ENCODE measurements at regions not wholly inside any gene's neighbourhood (a gene's known extent, or its start where the extent isn't known, plus 50 kb on each side); places are given as distances from the start of the nearest gene placed in this dataset.

DNA sequence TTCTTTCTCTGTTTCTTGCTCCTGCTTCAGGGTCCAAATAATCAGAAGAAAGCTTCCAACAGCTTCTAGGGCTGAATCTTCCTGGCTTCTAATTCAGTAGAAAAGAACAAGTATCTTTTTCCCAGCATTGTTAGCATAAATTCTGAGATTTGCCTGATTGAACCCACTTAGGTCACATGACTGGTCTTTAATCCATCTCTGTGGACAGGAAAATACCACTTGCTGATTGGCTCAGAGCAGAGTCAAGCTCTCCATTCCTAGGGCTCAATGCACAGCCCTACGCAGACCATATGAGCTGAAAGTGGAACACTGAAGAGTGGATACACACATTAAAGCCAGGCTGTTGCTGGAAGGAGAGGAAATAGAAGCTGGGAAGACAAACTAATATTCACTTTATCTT is 99.6 kb upstream of the RPL34 start:
- no peak for DNase-seq

DNA sequence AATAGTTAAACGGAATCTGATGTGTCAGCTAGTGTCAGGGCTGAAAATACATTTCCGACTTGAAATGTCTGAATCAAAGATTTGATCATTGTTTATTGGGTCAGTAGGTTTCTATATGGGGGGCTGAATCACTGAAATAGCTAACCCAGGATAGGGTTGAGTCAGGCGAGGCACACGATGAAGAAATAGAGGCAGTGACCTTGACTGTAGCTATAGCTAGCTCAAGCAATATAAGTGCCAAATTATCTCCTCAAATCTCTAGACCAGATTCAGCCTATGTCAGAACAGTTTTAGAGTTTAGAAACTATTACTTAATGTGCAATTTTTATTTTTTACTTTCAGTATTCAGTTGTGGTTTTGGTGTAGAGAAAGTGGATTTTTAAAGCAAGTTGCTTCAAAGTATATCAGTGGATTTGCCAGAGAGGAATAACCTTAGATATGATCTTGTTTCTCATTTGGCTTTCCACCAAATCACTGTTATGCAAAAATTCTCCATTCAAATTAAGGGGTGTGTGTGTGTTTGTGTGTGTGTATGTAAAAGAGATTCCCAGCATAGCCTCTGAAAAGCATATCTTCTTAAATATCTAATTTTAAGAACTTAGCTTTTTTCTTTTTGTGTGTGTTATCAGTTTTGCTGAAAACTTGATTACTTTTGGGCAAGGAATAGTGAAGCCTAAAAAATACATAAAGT is 100.3 kb upstream of the RPL34 start:
- DNase-seq = no peak

DNA sequence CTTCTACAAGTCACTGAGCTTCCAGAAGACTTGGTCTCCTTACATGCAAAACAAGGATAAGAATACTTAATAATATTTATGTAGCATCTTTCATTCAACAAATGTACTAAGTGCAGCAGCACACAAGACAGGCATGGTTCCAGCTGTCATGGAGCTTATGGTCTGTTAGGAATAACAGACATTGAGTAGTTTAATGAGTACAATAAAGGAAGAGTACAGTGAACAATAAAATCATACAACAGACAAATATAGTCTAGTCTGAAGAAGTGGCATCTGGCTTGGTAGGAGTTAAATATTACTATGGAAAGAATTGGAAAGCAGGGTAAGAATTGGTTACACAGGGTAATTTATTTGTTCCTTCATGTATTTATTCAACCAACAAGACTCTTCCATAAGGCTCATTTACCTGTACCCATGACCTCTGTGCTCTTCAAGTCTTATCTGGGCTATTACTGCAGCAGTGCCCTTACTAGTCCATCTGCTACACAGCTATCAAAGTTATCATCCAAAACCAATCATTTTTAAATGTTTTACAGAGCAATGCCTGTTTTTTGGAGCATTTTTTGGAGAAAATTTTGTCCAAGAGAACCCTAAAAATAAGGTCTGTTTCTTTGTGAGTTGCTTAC is 101.1 kb upstream of the RPL34 start:
- DNase-seq = no peak

DNA sequence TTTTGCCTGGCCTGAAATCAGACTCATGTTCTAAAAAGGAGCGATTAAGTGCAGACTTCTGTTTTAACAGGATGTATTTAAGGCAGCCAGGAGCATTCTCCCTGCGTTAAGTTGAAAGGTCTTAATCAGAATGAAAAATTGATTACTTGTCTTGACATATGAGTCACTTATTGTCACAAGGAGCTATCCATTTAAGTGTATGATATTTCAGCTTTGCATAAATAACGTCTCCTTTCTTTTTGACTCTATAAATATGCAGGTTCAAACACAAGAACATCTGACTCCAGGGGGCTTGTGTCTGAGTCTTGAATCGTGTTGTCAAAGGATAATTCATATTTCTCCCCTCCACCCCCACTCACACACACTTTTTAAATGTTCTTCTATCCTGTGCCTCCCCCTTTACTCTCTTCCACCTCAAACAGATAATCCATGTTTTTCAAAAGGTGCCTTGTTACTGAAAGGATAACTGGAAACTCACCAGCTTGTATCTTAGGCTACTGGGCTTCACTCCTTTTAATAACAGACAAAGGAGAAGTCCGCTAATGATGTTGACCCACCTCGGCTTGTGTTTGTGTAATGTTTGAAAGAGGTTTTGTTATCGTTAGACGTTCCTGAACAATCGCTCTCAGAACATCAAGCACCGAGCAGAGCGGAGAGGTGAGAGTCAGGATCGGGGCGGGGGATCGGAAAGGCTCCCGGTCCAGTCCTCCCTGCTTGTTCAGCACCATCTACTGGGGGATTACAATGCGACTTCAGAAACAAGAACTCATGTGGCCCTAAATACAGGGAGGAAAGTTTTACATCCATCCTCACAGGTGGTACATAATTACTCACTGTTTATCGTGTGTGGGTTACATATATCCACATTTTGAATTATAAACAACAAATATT is 107.5 kb upstream of the RPL34 start:
- DNase-seq = peak; percentile 37

DNA sequence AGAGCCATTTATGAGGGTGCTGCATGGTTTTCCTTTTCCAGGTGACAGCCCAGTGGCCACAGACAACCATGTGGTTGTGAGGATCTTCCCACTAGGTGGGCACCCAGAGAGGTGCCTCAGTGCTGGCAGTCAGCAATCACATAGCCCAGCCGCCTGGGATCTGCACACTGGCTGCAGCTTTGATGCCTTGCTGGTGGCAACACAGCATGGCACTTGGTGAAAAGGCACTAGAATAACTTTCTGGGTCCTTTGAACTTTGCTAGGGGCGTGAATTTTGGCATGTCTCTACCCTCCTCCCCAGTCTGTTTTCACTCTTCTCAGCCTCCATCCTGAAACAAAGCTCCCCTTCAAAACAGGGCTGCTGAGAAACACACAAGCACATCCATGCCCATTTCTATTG is 108.8 kb upstream of the RPL34 start:
- DNase-seq = no peak

DNA sequence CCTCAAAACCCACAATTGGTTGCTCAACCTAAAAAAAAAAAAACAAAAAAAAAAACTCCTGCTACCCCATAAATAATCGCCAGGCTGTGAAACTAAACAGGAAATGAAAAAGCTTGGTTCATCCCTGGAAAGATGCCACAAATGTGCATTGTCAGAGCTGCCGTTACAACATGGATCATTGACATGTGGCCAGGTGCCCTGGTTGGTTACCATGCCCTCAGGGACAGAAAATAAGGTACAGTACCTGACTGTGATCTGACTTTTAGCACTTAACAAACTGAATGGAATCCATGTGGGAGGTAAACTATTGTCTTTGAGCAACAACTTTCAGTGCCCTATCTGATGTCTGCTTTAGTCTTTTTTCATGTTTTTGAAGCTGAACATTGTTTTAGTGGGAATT is 118.0 kb upstream of the RPL34 start:
- no peak for DNase-seq

DNA sequence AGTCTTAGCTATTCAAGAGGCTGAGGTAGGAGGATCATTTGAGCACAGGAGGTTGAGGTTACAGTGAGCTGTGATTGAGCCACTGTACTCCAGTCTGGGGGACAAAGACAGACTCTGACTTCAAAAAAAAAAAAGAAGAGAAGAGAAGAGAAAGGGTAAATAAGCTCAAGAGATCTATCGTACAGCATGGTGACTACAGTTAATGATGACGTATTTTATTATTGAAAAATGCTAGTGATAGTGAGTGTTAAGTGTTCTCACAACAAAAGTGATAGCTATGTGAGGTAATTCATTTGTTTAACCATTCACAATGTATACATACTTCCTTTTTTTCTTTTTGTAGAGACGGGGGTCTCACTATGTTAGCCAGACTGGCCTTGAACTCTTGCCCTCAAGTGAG is 121.5 kb upstream of the RPL34 start:
- DNase-seq = no peak

DNA sequence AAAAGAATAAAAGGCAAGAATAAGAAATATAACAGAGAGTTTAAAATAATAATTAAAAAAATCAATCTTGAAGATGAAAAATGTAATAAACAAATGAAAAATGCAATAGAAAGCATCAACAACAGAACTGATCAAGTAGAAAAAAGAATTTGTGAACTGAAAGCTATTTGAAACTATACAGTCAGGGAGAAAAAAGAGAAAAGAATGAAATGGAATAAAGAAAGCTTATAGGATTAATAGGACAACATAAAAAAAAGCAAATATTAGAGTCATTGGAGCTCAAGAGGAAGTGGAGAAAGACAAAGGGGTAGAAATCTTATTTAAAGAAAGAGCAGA is 126.8 kb upstream of the RPL34 start:
- no peak for DNase-seq

DNA sequence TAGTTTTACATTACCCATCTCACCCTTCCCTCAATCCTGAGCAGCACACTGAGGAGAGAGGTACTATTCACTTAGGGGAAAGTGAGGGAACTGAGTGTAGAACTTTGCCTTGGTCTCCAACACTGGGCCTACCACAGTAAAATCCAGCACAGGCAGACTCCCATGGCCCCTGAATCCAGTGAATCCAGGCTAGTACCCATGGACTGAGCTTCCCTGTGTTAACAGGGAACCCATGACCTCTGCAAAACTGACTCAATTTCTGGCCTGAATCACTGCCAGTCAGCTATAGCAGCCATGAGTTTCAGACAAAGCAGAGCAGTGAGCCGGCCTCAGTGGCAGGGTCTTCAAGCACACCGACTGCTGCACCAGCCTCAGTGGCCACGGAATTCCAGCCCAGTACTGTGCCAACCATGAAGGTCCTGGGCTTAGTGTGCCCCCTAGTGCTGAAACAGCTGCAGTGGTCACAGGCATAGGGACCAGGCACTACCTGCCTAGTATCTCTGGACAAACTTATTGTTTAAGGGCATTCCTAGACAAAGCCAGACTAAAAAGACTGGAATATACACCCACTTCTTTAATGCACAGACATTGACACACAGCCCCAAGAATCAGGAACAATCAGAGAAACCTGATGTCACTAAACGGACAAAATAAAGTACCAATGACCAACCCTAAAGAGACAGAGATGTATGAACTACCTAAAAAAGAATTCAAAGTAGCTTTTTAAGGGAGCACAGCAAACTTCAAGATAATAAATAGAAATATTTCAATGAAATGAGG is 127.4 kb upstream of the RPL34 start:
- peak; percentile 42 for DNase-seq

DNA sequence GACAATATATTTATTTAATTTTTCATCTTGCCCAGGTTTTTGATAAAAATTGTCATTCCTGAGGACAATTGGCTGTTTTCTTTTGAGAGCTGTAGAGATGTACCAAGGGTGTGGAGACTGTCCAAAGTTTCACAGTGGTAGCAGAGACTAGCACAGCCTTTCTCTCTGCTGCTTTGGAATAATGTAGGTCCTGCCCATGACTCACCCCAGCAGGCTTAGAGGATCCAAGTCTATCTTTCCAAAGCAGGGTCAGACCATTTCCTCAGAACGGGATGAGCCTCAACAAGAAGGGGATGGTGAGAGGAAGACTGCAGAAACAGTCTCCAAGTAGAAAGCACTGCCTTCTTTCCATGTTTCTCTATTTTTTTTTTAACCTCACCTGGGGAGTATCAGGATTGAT is 131.5 kb upstream of the RPL34 start:
- no peak for DNase-seq

DNA sequence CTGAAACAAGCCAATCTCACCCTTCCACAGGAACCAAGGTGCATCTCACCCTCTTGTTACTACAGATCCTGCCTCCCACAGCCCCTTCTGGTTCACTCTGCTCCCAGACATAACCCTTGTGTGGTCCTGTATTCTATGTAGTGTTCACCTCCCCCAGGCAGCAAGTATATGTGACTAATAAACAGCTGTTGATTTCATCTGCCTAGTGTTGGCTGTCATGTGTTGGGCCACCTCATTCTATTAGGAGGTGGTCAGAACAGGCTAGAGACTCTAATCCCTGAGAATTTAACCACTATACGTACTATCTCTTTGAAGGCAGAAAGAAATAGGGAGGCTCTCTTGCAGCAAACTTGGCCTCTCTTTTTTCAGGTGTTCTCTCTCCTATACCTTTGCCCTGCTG is 134.3 kb upstream of the RPL34 start:
- DNase-seq = no peak

DNA sequence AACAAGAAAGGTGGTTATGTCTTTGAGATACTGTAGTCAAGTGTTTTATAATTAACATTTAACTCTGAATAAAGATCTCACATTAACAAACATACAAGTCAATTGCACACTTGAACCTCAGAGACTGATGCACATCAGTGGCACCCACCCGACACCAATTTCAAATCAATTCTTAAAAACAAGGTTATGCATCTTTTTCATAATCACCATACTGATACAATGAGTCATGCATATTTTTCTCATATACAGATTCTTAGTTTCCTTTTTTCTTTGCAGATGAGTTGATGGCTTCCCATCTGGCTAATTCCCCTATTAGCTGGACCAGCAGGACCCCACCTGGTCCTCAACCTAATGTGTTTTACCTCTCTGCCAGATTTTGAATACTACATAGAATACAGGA is 136.2 kb upstream of the RPL34 start:
- no peak for DNase-seq

DNA sequence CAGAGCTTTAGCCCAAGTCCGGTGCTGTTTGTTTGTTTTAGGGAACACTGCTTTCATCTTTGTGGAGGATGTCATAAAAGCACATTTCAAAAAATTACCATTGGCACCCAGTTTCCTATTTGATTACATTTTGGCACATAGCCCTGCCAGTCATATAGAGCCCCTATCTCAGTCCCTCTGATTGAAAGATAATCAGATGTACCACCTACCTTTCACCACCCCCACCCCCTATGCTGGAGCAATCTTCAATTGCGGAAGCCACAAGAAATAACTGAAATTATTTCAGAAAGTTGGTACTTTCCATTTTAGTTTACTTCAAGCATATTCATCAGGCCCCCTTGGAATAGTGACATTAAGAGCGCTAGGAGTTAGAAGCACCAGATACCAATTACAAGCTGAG is 136.7 kb upstream of the RPL34 start:
- DNase-seq = no peak

DNA sequence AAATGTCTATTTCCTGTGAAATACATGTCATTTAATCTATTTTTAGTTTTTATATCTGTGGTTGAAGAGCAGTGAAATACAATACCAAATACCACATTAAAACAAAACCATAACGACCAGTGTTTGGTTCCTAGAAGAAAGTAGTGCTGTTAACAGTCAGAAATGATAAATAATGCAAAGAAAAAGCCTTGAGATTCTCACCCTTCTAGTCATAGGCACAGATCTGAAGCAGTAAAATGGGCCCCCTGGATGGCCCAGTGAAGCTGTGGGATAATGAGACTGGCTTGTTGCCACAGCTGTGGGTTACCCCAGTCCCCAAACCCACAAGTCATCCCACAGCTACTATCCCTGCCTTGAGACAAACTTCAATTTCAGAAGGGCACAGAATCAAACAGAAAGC is 137.3 kb upstream of the RPL34 start:
- DNase-seq = peak; percentile 30

DNA sequence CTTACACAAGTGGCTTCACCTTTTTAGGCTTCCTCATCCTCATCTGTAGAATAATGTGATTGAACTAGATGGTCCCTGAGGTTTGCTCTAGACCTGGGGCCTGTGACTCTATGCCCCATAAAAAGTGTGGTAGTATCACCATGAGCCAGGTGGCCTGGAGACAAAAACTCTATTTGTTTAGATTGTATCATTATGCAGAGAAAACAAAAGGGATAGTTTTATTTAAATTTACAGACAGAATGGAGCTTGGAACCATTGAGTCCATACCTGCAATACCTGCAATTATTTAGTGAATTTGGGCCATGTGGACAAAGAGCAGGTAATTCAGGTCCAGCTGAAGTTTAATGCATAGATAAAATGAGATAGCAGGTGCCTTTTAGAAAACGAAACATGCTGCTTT is 139.5 kb upstream of the RPL34 start:
- DNase-seq = no peak

DNA sequence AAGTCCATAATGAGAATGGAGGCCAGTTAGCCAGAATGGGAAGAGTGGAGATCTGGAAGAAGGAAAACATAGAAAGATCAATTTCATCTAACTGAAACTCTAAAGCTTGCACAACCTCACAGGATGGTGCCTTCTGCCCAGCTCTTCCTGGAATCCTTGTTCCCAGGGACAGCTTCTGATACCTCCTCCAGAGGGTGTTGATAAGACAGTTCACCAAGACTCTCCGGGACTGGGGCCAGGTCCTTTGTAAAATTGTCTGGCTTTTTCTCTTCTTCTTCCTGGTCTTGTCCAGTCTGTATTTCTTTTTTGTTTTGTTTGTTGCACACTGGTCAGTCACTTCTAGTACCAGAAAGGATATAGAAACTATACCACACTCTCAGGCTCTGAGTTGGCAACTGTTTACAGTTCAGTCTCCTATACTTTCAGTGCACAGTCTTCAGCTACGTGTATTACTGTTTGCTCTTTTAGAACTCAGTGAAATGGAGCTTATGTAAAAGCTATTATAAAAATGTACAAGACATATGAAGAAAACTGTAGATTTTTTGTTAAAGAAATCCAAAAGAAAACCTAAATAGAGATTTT is 142.8 kb upstream of the RPL34 start:
- no peak for DNase-seq

DNA sequence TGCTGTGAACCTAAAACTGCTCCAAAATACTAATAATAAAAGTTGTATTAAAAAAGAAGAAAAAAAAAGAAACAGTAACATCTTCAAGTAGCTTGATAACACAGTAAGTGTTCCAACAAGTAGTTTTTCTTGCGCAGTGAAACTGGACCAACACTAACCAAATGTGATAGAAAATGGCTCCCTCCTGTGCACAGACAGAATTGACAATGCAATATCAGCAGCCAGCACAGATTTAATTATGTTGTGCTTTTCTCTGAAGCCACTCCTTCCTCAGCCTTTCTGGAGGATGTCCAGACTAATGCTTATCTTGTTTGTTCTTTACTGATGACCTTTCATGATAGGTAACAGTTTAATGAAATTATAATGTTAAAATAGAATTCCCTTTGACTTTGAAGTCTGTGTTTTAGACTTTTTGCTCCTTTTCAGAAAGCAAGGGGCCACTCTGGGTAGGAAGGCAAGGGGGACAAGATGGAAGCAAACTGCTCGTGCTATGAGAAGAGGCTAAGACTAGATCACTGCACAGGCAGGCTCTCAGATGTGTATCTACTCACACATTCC is 147.1 kb upstream of the RPL34 start:
- peak; percentile 19 for DNase-seq

DNA sequence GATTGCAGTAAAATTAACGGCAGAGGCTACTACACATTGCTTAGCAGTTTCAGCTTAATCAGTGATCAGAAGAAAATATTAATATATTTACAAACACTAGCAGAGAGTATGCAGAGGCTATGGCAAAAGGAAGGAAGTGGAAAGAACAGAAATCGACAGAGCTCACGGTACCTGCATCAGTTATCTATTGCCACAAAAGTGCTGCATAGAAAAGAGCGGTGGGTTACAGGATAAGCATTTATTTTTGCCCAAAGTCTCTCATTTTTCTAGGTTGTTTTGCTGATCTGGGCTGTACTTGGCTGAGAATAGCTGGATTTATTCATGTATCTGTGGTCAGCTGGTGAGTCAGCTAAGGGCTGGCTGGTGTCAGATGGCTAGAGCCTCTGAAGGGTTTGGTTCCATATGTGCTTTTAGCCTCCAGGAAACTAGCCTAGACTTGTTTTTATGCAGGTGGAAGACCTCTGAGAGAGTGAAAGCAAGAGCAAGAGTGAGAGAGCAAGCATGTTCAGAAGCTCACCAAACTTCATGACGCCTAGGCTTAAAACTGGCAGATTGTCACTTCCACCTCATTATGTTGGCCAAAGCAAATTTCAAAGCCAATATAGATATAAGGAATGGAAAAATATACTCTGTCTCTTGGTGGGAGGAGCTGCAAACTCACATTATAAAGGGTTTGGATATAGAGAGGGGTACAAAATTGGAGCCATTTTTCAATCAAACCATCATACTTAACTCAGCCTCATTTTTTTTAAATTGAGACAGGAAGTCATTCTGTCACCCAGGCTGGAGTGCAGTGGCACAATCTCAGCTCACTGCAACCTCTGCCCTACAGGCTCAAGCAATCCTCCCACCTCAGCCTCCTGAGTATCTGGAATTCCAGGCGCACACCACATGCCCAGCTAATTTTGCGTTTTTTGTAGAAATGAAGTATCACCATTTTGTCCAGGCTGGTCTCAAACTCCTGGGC is 153.2 kb upstream of the RPL34 start:
- DNase-seq = peak; percentile 19

DNA sequence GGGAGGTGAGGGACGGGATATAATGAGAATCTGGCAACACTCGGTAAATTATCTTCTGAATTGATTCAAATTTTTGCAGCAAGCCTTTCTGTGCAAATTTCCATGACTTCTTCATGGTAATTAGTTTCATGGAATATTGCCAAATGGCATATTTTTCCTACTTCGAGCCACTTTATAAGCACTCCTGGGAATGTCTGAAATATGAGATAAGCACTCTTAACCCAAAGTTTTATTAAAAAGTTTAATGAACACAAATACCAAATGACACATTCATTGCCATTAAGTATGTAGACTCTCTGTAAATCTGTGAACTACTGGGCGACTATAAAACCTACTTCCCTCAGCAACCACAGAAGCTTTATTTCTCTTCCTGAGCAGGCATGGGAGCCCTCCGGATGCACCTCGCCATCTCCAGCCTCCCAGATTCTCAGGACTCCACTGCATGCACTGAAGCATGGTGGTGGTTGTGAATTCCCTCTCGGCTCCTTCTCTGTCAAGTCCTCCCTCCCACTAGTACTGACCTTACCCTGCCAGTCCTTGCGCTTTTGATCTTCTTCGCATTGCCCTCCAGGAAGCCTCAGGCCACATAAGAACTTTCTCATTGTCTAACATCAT is 154.4 kb upstream of the RPL34 start:
- DNase-seq = no peak

DNA sequence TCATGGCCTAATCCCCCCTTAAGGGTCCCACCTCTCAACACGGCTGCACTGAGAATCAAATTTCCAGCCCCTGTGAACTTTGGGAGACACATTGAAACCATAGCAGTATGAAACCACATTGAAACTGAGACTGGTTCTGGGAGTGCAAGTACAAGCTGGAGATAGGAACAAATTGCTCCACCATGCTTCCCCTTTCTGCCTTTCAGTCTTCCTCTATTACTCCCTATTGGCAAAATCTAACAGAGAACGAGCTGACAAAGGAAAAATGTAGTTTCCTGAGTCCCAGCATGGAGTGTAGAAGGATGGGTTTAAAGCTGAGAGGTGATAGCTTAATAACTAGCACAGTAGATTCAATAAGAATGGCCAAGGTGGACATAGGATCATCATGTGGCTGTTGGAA is 161.7 kb upstream of the RPL34 start:
- no peak for DNase-seq

DNA sequence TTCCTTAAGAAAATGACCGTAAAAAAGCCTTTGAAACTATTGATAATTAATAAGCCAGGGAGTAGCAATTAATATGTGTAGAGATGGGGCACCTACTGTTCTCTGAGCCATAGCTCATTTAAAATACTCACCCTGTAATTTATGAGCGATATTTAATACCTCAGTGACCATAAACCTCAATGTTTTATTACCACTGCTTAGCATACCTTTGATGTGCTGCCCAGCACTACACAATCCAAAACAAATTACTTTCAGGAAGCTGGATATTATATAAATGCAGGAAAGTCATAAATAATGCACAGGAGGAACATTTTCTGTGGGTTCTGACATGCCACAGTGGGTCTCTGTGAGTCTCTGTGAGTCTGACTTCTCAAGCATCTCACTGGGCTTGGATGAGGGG is 166.1 kb upstream of the RPL34 start:
- DNase-seq = no peak

Data from CD4-positive, alpha-beta T cell treated with Interleukin-21 for 1 hour (primary cell).